Ammon's horn (tissue), 1 donor: ENCODE measurements at regions not wholly inside any gene's neighbourhood (a gene's known extent, or its start where the extent isn't known, plus 50 kb on each side); places are given as distances from the start of the nearest gene placed in this dataset.
"Not testable (repeated sequence)": the region's sequence is repeated elsewhere in the genome, so short reads cannot be mapped to it uniquely, and the experiment has no call there.

ENCODE experiments used
- DNase-seq: peaks from one replicate; pipeline ENCODE4 v3.0.0-alpha.2; 2016; ENCODE audit warnings: low spot score

GRCh38 chr10:63077800-63078199 lies 55.3 kb upstream of the NRBF2 start:
- DNase-seq: no peak

DNA sequence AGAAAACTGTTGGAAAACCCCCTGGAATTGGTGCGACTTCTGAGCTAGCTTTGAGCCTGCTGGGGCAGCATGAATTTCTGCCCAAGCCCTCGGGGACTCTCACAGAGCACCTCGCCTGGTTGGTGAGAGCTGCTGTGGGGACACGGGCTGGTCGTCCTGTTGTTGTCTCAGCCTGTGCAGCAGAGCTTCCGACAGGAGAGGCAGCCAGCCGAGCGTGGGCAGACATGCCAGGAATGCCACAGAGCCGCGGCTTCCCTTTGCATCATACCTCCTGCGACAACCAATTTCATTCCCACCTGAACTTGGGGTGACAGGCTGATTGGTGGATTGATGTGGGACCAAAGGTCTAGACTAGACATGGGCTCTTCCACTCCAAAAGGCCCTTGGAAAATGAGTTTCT lies 60.2 kb upstream of the NRBF2 start:
- no peak for DNase-seq

GRCh38 chr10:63071145-63071544 lies 62.0 kb upstream of the NRBF2 start:
- DNase-seq: no peak

GRCh38 chr10:63069318-63069717 lies 63.8 kb upstream of the NRBF2 start:
- no peak for DNase-seq

GRCh38 chr10:63068246-63068645 lies 64.9 kb upstream of the NRBF2 start:
- no peak for DNase-seq

- DNase-seq: no peak
Measured at GRCh38 chr10:63066606-63067005, 66.5 kb upstream of the NRBF2 start.

DNA sequence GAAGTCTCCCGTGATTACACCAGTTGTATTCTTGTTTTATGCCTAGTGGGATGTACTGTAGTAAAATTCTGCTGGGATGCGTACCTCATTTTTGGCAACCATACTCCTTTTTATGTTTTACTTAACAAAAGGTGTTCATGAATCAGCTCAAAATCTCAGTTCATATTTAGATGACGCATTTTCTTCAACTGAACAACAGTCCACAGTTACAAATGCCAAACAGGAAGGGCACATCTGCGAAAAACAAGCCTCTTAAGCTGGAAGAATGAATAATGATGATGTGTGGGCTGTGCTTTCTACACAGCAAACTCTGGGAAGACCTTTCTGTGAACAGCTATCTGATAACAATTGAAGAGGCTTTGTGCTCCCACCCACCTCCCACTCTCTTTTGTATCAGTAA lies 68.4 kb upstream of the NRBF2 start:
- no peak for DNase-seq

DNA sequence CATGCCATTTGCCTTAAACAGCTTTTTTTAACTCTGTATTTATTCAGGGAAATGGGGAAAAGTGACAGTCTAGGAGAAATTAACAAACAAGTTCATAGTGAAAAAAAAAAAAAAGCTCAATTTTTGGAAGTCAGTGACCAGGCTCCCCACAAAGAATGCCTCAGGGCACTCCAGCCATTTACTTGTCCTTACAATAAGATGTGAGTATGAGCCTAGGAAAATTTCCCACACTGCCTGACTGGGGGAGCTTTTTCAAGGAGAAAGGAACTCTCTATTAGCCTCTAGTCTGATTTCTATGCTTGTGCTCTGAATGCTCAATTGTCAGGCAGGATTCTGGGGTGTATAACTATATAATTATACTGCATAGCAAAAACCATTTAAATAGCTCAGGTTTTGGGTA lies 74.9 kb upstream of the NRBF2 start:
- DNase-seq: no peak

DNA sequence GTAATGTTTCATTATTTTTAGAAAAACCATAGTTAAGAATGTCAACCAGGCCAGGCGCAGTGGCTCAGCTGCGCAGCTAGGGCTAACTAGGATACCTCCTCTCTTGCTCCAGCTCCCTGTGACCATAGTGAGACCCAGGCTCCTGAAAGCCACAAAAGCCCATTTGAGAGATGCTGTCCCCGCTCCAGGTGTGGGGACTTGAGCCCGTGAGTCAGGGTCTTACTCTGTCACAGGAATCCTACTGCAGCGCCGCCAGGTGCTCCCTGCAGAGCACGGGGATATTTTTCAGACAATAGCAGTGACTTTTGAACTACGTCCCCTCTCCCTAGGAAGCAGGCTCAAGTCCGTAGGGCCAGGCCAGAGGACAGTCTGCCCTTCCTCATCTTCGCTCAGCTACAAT lies 75.6 kb upstream of the NRBF2 start:
- no peak for DNase-seq

GRCh38 chr10:63055705-63056104 lies 77.4 kb upstream of the NRBF2 start:
- no peak for DNase-seq

- DNase-seq: no peak
Measured at GRCh38 chr10:63054889-63055611, 78.1 kb upstream of the NRBF2 start.

DNA sequence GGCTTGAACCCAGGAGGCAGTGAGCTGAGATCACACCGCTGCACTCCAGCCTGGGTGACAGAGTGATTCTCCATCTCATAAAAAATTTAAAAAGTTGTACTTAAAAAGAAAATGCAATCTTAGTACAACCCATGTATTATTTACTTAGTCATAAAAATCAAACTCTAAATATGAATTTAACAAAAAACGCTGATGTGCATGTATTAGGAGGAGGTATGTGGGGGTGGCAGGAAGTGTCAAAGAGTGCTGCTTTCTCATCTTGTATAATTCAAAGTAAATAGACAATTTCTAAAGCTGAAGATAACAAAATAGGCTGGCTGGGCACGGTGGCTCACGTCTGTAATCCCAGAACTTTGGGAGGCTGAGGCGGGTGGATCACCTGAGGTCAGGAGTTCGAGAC lies 81.0 kb upstream of the NRBF2 start:
- DNase-seq: no peak

GRCh38 chr10:63042256-63042655 lies 90.9 kb upstream of the NRBF2 start:
- DNase-seq: no peak

GRCh38 chr10:63033616-63034185 lies 99.4 kb upstream of the NRBF2 start:
- DNase-seq: not testable (repeated sequence)

DNA sequence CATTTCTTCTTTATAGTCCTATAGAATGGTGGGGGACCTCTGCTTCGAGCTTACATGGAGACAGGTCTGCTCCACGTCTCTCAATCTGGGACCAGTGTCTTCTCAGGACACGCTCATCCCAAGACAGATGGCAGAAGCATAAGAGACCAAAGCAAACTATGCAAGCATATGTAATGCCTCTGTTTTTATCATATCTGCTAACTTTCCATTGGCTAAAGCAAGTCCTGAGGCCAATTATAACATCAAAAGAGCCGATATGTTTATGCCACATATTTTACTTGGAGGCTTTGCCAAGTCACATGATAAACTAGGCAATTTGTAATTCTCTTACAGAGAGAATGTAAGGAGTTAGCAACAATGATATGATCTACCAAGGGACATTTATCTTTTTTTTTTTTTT lies 102.6 kb upstream of the NRBF2 start:
- DNase-seq: no peak

DNA sequence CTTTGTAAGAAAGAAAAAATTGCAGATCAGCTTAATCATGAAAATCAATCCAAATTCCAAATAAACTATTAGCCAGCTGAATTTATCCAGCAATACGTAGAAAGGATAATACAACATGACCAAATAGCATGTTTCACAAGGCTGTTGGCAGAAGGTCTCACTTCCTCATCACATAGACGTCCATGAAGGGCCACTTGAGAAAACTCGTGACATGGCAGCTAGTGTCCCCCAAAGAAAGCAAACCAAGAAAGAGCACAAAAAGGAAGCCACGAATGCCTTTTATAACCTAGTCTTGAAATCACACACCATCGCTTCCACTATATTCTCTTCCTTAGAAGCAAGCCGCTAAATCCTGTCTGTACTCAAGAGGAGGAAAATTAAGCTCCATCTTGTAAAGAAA lies 105.6 kb upstream of the NRBF2 start:
- peak; percentile 66 for DNase-seq

DNA sequence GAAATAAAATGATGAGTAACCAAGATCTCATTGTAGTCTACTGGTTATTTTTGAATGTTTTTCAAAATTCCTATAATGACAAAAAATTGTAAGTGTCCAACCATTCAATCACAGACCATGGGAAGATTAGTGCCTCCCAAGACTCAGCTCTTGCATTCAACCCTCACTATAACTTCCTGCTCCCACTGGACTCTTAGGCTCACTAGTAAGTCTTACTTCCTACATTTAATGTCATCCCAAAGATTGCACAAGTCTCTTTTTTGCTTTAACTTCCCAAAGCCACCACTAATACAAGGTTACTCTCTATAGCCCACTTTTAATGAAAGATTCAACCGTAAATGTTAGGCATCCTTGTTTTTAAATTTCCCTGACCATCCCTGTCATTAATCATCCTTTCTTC lies 111.9 kb upstream of the NRBF2 start:
- DNase-seq: peak; percentile 9

DNA sequence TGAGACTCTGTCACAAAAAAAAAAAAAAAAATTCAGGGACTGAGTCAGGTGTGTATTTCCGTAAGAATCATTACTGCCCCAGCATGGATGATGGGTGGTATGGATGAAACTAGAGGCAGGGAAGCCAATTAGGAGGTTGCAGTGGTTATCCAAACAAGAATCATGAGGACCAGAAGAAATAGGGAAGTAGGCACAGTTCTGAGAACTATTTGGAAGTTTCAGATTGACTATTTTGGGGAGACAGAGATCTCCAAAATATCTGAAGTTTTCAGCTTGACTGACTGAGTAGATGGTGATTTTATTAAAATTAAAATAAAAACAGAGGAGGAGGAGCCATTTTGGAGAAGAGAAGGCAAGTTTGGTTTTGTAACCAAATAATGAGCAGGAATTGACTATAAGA lies 119.4 kb upstream of the NRBF2 start:
- no peak for DNase-seq

DNA sequence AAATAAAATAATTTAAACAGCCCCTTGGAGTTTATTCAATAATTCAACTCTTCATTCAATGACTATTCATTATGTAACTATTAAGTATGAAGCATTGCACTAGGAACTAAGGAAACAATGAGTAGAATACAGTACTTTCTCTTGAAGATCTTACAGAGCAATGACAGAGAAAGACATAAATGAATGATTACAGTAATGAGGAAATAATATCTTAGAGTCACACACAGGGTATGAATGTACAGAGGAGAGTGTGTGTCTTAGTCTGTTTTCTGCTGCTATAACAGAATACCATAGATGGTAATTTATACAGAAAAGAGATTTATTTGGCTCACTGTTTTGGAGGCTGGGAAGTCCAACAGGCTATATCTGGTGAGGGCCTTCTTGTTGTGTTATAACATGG lies 120.5 kb upstream of the NRBF2 start:
- DNase-seq: no peak

GRCh38 chr10:63010203-63010602 lies 122.9 kb upstream of the NRBF2 start:
- DNase-seq: no peak

GRCh38 chr10:63008491-63008890 lies 124.6 kb upstream of the NRBF2 start:
- DNase-seq: no peak

DNA sequence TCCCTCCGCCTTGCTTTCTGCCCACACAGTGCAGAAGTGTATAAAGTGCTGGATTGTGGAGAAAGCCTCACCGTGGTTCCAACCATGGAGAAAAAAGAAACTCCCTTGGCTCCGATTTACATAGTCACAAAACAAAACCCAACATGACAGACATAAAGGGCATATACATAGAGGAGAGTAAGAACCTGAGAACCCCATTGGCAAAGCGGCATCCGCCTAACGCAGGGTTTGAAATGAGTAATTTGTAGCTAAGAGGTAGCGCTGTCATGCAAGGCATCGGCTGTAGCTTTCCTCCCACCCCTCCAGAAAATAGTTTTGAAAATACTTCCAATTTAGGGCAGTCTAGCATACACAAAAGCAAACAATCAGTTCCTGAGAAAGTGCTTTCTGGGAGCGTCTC lies 126.0 kb upstream of the NRBF2 start:
- no peak for DNase-seq

GRCh38 chr10:63005246-63005645 lies 127.9 kb upstream of the NRBF2 start:
- no peak for DNase-seq

- no peak for DNase-seq
Measured at GRCh38 chr10:63003816-63004453, 129.2 kb upstream of the NRBF2 start.
